SK-N-SH (cell line): ENCODE measurements at regions not wholly inside any gene's neighbourhood (a gene's known extent, or its start where the extent isn't known, plus 50 kb on each side); places are given as distances from the start of the nearest gene placed in this dataset.

Experiments
- CTCF ChIA-PET: fragments of 300-600, 350-600 bp; formaldehyde crosslinking; extraction: SDS; loops from one replicate; lab custom pipeline; 2021; lab: Yijun Ruan, JAX
- POLR2A ChIA-PET: fragments of 350-600 bp; sonication (Branson Sonifier 250); formaldehyde crosslinking; extraction: SDS; loops from one replicate; lab custom pipeline; 2020; ENCODE audit warnings: antibody characterized with exemption, inconsistent platforms; lab: Yijun Ruan, JAX
- DNase-seq: peaks from one replicate; pipeline ENCODE4 v3.0.0; 2012
- H2AFZ ChIP-seq: fragments of 200-600 bp; sonication (generic); 2 replicates; pipeline ENCODE4 v1.8.1; 2016; ENCODE audit warnings: antibody characterized with exemption, mild to moderate bottlenecking, low read depth
- H3F3A ChIP-seq: fragments of 200-600 bp; sonication (generic); replicated peaks from 2 replicates; pipeline ENCODE3; 2016; ENCODE audit warnings: antibody characterized with exemption, mild to moderate bottlenecking; ENCODE audit not compliant: insufficient read depth
- H3K27ac ChIP-seq, 2 experiments: fragments of 200-500 bp in 1 of 2; fragments of 200-600 bp in 1 of 2; sonication (Bioruptor generic) in 1 of 2; sonication (generic), shearing (Covaris generic) in 1 of 2; 2 replicates each; pipeline versions ENCODE4 v1.5.1 to v1.6.1; 2014 to 2016; ENCODE audit warnings: low read depth in 2 of 2, inconsistent platforms in 1 of 2, low read length in 1 of 2, mild to moderate bottlenecking in 1 of 2, mixed read lengths in 1 of 2
- H3K27me3 ChIP-seq: fragments of 200-600 bp; sonication (generic), shearing (Covaris generic); 2 replicates; pipeline ENCODE4 v1.6.1; 2016; ENCODE audit warnings: mixed run types; ENCODE audit not compliant: insufficient read depth
- H3K36me3 ChIP-seq, 2 experiments: fragments of 200-500 bp in 1 of 2; fragments of 200-600 bp in 1 of 2; sonication (Bioruptor generic) in 1 of 2; sonication (generic) in 1 of 2; replicated peaks in 1 of 2; 2 replicates each; pipeline versions ENCODE3 to v1.5.1; 2014 to 2016; ENCODE audit warnings: low read length in 1 of 2, mild to moderate bottlenecking in 1 of 2; ENCODE audit not compliant: insufficient read depth in 2 of 2, control insufficient read depth in 1 of 2
- H3K4me1 ChIP-seq, 2 experiments: fragments of 200-500 bp in 1 of 2; fragments of 200-600 bp in 1 of 2; sonication (Bioruptor generic) in 1 of 2; sonication (generic), shearing (Covaris generic) in 1 of 2; 2 replicates each; pipeline versions ENCODE4 v1.5.1 to v1.6.1; 2014 to 2016; ENCODE audit warnings: low read depth in 1 of 2, low read length in 1 of 2, mixed run types in 1 of 2; ENCODE audit not compliant: insufficient read depth in 2 of 2, control insufficient read depth in 1 of 2
- H3K4me2 ChIP-seq: fragments of 200-600 bp; sonication (generic), shearing (Covaris generic); 2 replicates; pipeline ENCODE4 v1.6.1; 2017; ENCODE audit warnings: mixed run types
- H3K4me3 ChIP-seq, 2 experiments: fragments of 200-500 bp in 1 of 2; fragments of 200-600 bp in 1 of 2; sonication (Bioruptor generic) in 1 of 2; sonication (generic), shearing (Covaris generic) in 1 of 2; 2 replicates each; pipeline versions ENCODE4 v1.5.1 to v1.8.1; 2014 to 2016; ENCODE audit warnings: low read depth in 2 of 2, inconsistent platforms in 1 of 2, low read length in 1 of 2, mild to moderate bottlenecking in 1 of 2, mixed read lengths in 1 of 2, moderate library complexity in 1 of 2
- H3K79me2 ChIP-seq: fragments of 200-600 bp; sonication (generic); 2 replicates; pipeline ENCODE4 v1.8.1; 2017; ENCODE audit warnings: mild to moderate bottlenecking; ENCODE audit not compliant: insufficient read depth
- H3K9ac ChIP-seq: fragments of 200-600 bp; sonication (generic); 2 replicates; pipeline ENCODE4 v1.6.1; 2017; ENCODE audit warnings: mixed run types
- H3K9me2 ChIP-seq: fragments of 200-600 bp; sonication (generic); 2 replicates; pipeline ENCODE4 v1.6.1; 2017; ENCODE audit warnings: mixed run types
- H3K9me3 ChIP-seq: fragments of 200-600 bp; sonication (generic); 2 replicates; pipeline ENCODE4 v1.6.1; 2017; ENCODE audit warnings: mixed run types, mild to moderate bottlenecking, moderate library complexity
- H4K20me1 ChIP-seq: fragments of 200-600 bp; sonication (generic); 2 replicates; pipeline ENCODE4 v1.6.1; 2017; ENCODE audit warnings: mild to moderate bottlenecking, mixed run types; ENCODE audit not compliant: insufficient read depth
- CTCF ChIP-seq: fragments of 200-600 bp; sonication (generic); IDR thresholded peaks from 2 replicates; pipeline ENCODE4 v1.6.1; 2017; ENCODE audit warnings: antibody characterized with exemption, mild to moderate bottlenecking, moderate library complexity
- EZH2phosphoT487 ChIP-seq: fragments of 200-600 bp; sonication (generic); IDR thresholded peaks from 2 replicates; pipeline ENCODE4 v1.6.1; 2017; ENCODE audit warnings: low read depth, mixed run types, mild to moderate bottlenecking, antibody characterized with exemption, moderate library complexity, borderline replicate concordance
- FOSL2 ChIP-seq: IDR thresholded peaks from 2 replicates; pipeline ENCODE4 v1.4.0; 2012; ENCODE audit warnings: low read depth, mild to moderate bottlenecking, moderate library complexity, borderline replicate concordance
- FOXJ3 ChIP-seq: sonication (generic); formaldehyde crosslinking; IDR thresholded peaks from 2 replicates; pipeline ENCODE4 v1.5.1; 2020; ENCODE audit warnings: mild to moderate bottlenecking, missing genetic modification reagents
- GATA2 ChIP-seq: sonication (generic); formaldehyde crosslinking; IDR thresholded peaks from 2 replicates; pipeline ENCODE4 v1.5.0; 2020; ENCODE audit warnings: mild to moderate bottlenecking, missing genetic modification reagents
- JUND ChIP-seq: IDR thresholded peaks from 2 replicates; pipeline ENCODE4 v1.4.0; 2012
- NRF1 ChIP-seq: IDR thresholded peaks from 2 replicates; pipeline ENCODE4 v1.6.1; 2012; ENCODE audit warnings: low read depth, mild to moderate bottlenecking, low read length
- POLR2AphosphoS5 ChIP-seq: IDR thresholded peaks from 2 replicates; pipeline ENCODE4 v1.6.1; 2012; ENCODE audit warnings: low read depth, low read length
- RAD21 ChIP-seq: IDR thresholded peaks from 2 replicates; pipeline ENCODE4 v1.6.1; 2012; ENCODE audit warnings: mild to moderate bottlenecking, low read length
- REST ChIP-seq: IDR thresholded peaks from 2 replicates; pipeline ENCODE4 v1.6.1; 2012; ENCODE audit warnings: mild to moderate bottlenecking, low read depth, low read length, moderate library complexity
- TAF1 ChIP-seq: IDR thresholded peaks from 2 replicates; pipeline ENCODE4 v1.6.1; 2012; ENCODE audit warnings: low read depth, mild to moderate bottlenecking, low read length, moderate library complexity, borderline replicate concordance
- TEAD4 ChIP-seq: IDR thresholded peaks from 2 replicates; pipeline ENCODE4 v1.4.0; 2012; ENCODE audit warnings: mild to moderate bottlenecking, borderline replicate concordance; ENCODE audit not compliant: insufficient read depth
- WGBS: methylation state at CpG from one replicate; pipeline ENCODE4 v1.1.6; 2017; ENCODE audit warnings: low lambda C conversion rate; 5-methylcytosine and 5-hydroxymethylcytosine counted together

- no peaks in the 10 kb centered on the region for H3K4me1 ChIP-seq
- H3K36me3 ChIP-seq = no peaks in the 10 kb centered on the region
- no peaks in the 10 kb centered on the region for H3K79me2 ChIP-seq
- H3K4me3 ChIP-seq = no peak overlapping the region
- DNase-seq = peak; percentile 14
- no peaks in the 10 kb centered on the region for H3K9me2 ChIP-seq
- CTCF ChIA-PET = no interaction called here
- no peak overlapping the region for H3K27ac ChIP-seq
- WGBS = 44% methylated on average over 14 of the region's 20 CpGs
- no peak overlapping the region for H2AFZ ChIP-seq
- TF ChIP-seq FOSL2 = no peak
- TF ChIP-seq EZH2phosphoT487 = no peak
- no peak for TF ChIP-seq POLR2AphosphoS5
- H3K9ac ChIP-seq = no peak overlapping the region
- POLR2A ChIA-PET = no interaction called here
- H3K9me3 ChIP-seq = no peaks in the 10 kb centered on the region
- no peaks in the 10 kb centered on the region for H3F3A ChIP-seq
- no peaks in the 10 kb centered on the region for H4K20me1 ChIP-seq
- H3K4me2 ChIP-seq = no peak overlapping the region
- H3K27me3 ChIP-seq = no peaks in the 10 kb centered on the region; the same call in 1 of the 2 replicates
Measured at GRCh38 chr22:49575703-49576081, 252.0 kb downstream of the BRD1 start.

GRCh38 chr22:49574881-49575702, 252.6 kb downstream of the BRD1 start:
- POLR2A ChIA-PET = no interaction called here
- no peak overlapping the region for H2AFZ ChIP-seq
- H3K27me3 ChIP-seq = no peaks in the 10 kb centered on the region; the same call in 1 of the 2 replicates
- H3K9me2 ChIP-seq = no peaks in the 10 kb centered on the region
- DNase-seq = peak; percentile 9
- no peaks in the 10 kb centered on the region for H3K36me3 ChIP-seq
- H3K4me3 ChIP-seq = no peak overlapping the region
- CTCF ChIA-PET = no interaction called here
- 24% methylated on average over 6 of the region's 31 CpGs for WGBS
- no peaks in the 10 kb centered on the region for H3F3A ChIP-seq
- no peaks in the 10 kb centered on the region for H3K4me1 ChIP-seq
- H3K9ac ChIP-seq = no peak overlapping the region
- no peak overlapping the region for H3K27ac ChIP-seq
- no peaks in the 10 kb centered on the region for H4K20me1 ChIP-seq
- no peak overlapping the region for H3K4me2 ChIP-seq
- H3K9me3 ChIP-seq = no peaks in the 10 kb centered on the region
- no peaks in the 10 kb centered on the region for H3K79me2 ChIP-seq
- no peak for TF ChIP-seq FOXJ3
- TF ChIP-seq TEAD4 = no peak
- no peak for TF ChIP-seq RAD21
- no peak for TF ChIP-seq JUND
- TF ChIP-seq CTCF = no peak
- TF ChIP-seq REST = no peak
- TF ChIP-seq GATA2 = no peak
- TF ChIP-seq TAF1 = no peak
- TF ChIP-seq NRF1 = no peak
- TF ChIP-seq EZH2phosphoT487 = no peak
